ENCODE measurements at regions not wholly inside any gene's neighbourhood (a gene's known extent, or its start where the extent isn't known, plus 50 kb on each side); places are given as distances from the start of the nearest gene placed in this dataset.

- H3K36me3 ChIP-seq (ENCODE audit: control insufficient read depth, insufficient read depth, low read length, severe bottlenecking) = no peaks in the 10 kb centered on the region
- no peaks in the 10 kb centered on the region for H3K27me3 ChIP-seq (replicated peaks; ENCODE audit: control insufficient read depth, insufficient read depth, low read length)
- peaks cover 9% of the 10 kb centered on the region for H3K9me3 ChIP-seq (ENCODE audit: control insufficient read depth, low read length)
- H3K4me1 ChIP-seq (ENCODE audit: control insufficient read depth, insufficient read depth, low read length) = no peaks in the 10 kb centered on the region
- no peak for DNase-seq (ENCODE audit: low read depth)
- no peak overlapping the region for H3K9ac ChIP-seq (ENCODE audit: low read length)
- no peak overlapping the region for H3K4me3 ChIP-seq (ENCODE audit: low read length)
Observed at GRCh38 chr12:85662207-85662602, 174.0 kb downstream of the RASSF9 start.

DNA sequence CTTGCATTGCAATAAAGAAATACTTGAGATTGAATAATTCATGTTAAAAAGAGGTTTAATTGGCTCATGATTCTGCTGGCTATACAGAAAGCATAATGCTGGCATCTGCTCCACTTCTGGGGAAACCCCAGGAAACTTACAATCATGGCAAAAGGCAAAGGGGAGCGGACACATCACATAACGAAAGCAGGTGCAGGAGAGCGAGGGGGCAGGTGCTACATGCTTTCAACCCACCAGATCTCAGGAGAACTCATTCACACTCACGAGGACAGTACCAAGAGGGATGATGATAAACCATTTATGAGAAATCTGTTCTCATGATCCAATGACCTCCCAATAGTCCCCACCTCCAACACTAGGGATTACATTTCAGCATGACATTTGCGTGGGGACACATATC, 172.6 kb downstream of the RASSF9 start:
- Histone ChIP-seq H3K9me3 (ENCODE audit: control insufficient read depth, low read length) (peaks cover under 1% of the 10 kb centered on the region), H3K36me3 (ENCODE audit: control insufficient read depth, insufficient read depth, low read length, severe bottlenecking) (no peaks in the 10 kb centered on the region), H3K4me3 (ENCODE audit: low read length) (no peak overlapping the region), H3K9ac (ENCODE audit: low read length) (no peak overlapping the region), H3K4me1 (ENCODE audit: control insufficient read depth, insufficient read depth, low read length) (no peaks in the 10 kb centered on the region), H3K27me3 (replicated peaks; ENCODE audit: control insufficient read depth, insufficient read depth, low read length) (no peaks in the 10 kb centered on the region)
- DNase-seq (ENCODE audit: low read depth) = no peak

GRCh38 chr12:85664429-85664828, 171.8 kb downstream of the RASSF9 start:
- Histone ChIP-seq H3K4me3 (ENCODE audit: low read length) (no peak overlapping the region), H3K36me3 (ENCODE audit: control insufficient read depth, insufficient read depth, low read length, severe bottlenecking) (no peaks in the 10 kb centered on the region), H3K9me3 (ENCODE audit: control insufficient read depth, low read length) (no peaks in the 10 kb centered on the region), H3K27me3 (replicated peaks; ENCODE audit: control insufficient read depth, insufficient read depth, low read length) (no peaks in the 10 kb centered on the region), H3K4me1 (ENCODE audit: control insufficient read depth, insufficient read depth, low read length) (no peaks in the 10 kb centered on the region), H3K9ac (ENCODE audit: low read length) (no peak overlapping the region)
- no peak for DNase-seq (ENCODE audit: low read depth)

DNA sequence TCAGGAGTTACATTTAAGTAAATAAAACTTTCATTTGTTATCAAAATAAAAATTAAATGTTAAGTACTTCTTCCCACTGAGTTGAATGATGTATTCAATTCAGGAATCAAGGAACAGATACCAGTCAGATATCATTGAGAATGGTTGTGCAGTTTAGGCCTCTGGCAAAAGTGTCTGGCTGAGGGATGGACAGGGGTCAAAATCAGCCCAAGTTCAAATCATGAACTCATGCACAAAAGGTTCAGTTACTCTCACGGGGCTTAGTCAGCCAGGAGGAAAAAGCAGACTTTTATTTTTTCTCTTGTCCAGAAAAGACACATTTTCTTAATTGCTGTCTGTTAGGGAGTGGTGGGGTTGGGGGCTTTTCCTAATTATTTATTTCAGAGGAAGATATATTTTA, 166.3 kb downstream of the RASSF9 start:
- H3K27me3 ChIP-seq (replicated peaks; ENCODE audit: control insufficient read depth, insufficient read depth, low read length) = no peaks in the 10 kb centered on the region

DNA sequence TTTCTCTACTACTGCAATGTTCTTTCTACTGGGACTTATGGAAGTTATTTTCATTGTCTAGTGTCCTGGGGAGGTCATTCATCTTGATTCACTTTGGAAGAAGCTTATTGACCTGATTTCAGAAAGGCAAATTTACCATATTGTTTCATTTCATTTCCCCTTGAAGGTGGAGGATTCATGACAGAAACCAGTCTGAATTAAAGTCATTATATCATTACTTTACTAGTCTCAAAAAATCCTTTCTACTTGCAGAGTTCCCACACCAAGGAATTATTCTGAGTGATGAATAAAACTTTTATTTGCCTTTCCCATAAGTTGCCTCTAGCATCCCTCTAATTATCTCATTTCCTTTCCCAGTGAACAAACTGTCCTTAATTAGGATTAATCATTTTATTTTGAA, 163.8 kb downstream of the RASSF9 start:
- H3K4me3 ChIP-seq (ENCODE audit: low read length) = no peak overlapping the region
- no peaks in the 10 kb centered on the region for H3K4me1 ChIP-seq (ENCODE audit: control insufficient read depth, insufficient read depth, low read length)
- H3K36me3 ChIP-seq (ENCODE audit: control insufficient read depth, insufficient read depth, low read length, severe bottlenecking) = no peaks in the 10 kb centered on the region
- DNase-seq (ENCODE audit: low read depth) = no peak
- H3K9me3 ChIP-seq (ENCODE audit: control insufficient read depth, low read length) = no peaks in the 10 kb centered on the region
- no peaks in the 10 kb centered on the region for H3K27me3 ChIP-seq (replicated peaks; ENCODE audit: control insufficient read depth, insufficient read depth, low read length)
- no peak overlapping the region for H3K9ac ChIP-seq (ENCODE audit: low read length)

More for the DNA sequence above, 166.3 kb downstream of the RASSF9 start:
- Histone ChIP-seq H3K4me1 (ENCODE audit: control insufficient read depth, insufficient read depth, low read length) (no peaks in the 10 kb centered on the region), H3K9me3 (ENCODE audit: control insufficient read depth, low read length) (no peaks in the 10 kb centered on the region), H3K4me3 (ENCODE audit: low read length) (no peak overlapping the region), H3K36me3 (ENCODE audit: control insufficient read depth, insufficient read depth, low read length, severe bottlenecking) (no peaks in the 10 kb centered on the region), H3K9ac (ENCODE audit: low read length) (no peak overlapping the region)
- no peak for DNase-seq (ENCODE audit: low read depth)

- no peak for DNase-seq (ENCODE audit: low read depth)
- Histone ChIP-seq H3K9me3 (ENCODE audit: control insufficient read depth, low read length) (no peaks in the 10 kb centered on the region), H3K27me3 (replicated peaks; ENCODE audit: control insufficient read depth, insufficient read depth, low read length) (no peaks in the 10 kb centered on the region), H3K9ac (ENCODE audit: low read length) (no peak overlapping the region), H3K4me1 (ENCODE audit: control insufficient read depth, insufficient read depth, low read length) (no peaks in the 10 kb centered on the region), H3K36me3 (ENCODE audit: control insufficient read depth, insufficient read depth, low read length, severe bottlenecking) (no peaks in the 10 kb centered on the region), H3K4me3 (ENCODE audit: low read length) (no peak overlapping the region)
Observed at GRCh38 chr12:85673921-85674420, 162.2 kb downstream of the RASSF9 start.

GRCh38 chr12:85676816-85677749, 159.1 kb downstream of the RASSF9 start:
- Histone ChIP-seq H3K4me1 (ENCODE audit: control insufficient read depth, insufficient read depth, low read length) (no peaks in the 10 kb centered on the region), H3K4me3 (ENCODE audit: low read length) (no peak overlapping the region), H3K27me3 (replicated peaks; ENCODE audit: control insufficient read depth, insufficient read depth, low read length) (no peaks in the 10 kb centered on the region), H3K36me3 (ENCODE audit: control insufficient read depth, insufficient read depth, low read length, severe bottlenecking) (no peaks in the 10 kb centered on the region), H3K9ac (ENCODE audit: low read length) (no peak overlapping the region), H3K9me3 (ENCODE audit: control insufficient read depth, low read length) (peaks cover 14% of the 10 kb centered on the region)
- no peak for DNase-seq (ENCODE audit: low read depth)

DNA sequence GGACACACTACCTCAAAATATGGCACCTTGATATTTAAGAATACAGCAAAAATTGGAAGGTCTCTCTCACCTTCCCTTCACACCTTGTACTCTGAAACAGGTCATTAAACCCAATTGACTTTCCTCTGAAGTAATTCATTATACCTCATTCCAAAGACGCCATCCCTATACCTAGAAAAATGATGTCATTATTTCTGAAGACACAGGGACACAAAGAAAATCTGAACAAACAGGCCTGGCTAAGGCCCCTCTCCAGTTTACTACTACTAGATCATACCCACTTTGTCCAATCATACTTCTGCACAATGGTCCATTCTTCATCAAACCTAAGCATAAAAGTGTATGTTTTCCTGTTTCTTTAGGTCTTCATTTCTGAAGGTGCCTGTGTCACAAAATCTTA, 156.9 kb downstream of the RASSF9 start:
- Histone ChIP-seq H3K36me3 (ENCODE audit: control insufficient read depth, insufficient read depth, low read length, severe bottlenecking) (no peaks in the 10 kb centered on the region), H3K4me3 (ENCODE audit: low read length) (no peak overlapping the region), H3K27me3 (replicated peaks; ENCODE audit: control insufficient read depth, insufficient read depth, low read length) (no peaks in the 10 kb centered on the region), H3K9ac (ENCODE audit: low read length) (no peak overlapping the region), H3K9me3 (ENCODE audit: control insufficient read depth, low read length) (peaks cover 14% of the 10 kb centered on the region), H3K4me1 (ENCODE audit: control insufficient read depth, insufficient read depth, low read length) (no peaks in the 10 kb centered on the region)
- no peak for DNase-seq (ENCODE audit: low read depth)

DNA sequence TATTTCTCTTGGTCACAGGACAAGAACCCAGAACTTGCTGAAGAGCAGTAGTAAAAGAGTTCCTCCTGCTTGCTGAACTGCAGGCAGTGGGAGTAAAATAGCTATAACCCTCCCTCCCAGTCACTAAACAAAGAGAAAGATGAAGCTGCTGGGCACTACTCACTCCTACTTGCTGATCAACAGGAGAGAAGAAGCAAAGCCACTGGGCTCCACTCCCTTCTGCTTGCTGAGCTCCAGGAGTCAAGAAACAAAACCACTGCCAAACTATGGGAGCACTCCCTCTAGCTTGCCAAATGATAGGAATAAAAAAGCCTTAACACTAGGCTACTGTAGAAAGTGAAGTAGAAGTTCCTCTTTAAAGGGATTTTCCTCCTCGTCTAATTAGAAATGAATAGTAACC, 155.3 kb downstream of the RASSF9 start:
- Histone ChIP-seq H3K9me3 (ENCODE audit: control insufficient read depth, low read length) (peaks cover 14% of the 10 kb centered on the region), H3K27me3 (replicated peaks; ENCODE audit: control insufficient read depth, insufficient read depth, low read length) (no peaks in the 10 kb centered on the region), H3K4me1 (ENCODE audit: control insufficient read depth, insufficient read depth, low read length) (no peaks in the 10 kb centered on the region), H3K4me3 (ENCODE audit: low read length) (no peak overlapping the region), H3K36me3 (ENCODE audit: control insufficient read depth, insufficient read depth, low read length, severe bottlenecking) (no peaks in the 10 kb centered on the region), H3K9ac (ENCODE audit: low read length) (no peak overlapping the region)
- DNase-seq (ENCODE audit: low read depth) = no peak

- no peaks in the 10 kb centered on the region for H3K4me1 ChIP-seq (ENCODE audit: control insufficient read depth, insufficient read depth, low read length)
- H3K9me3 ChIP-seq (ENCODE audit: control insufficient read depth, low read length) = peaks cover 14% of the 10 kb centered on the region
- no peaks in the 10 kb centered on the region for H3K36me3 ChIP-seq (ENCODE audit: control insufficient read depth, insufficient read depth, low read length, severe bottlenecking)
- H3K9ac ChIP-seq (ENCODE audit: low read length) = no peak overlapping the region
- no peak for DNase-seq (ENCODE audit: low read depth)
- no peaks in the 10 kb centered on the region for H3K27me3 ChIP-seq (replicated peaks; ENCODE audit: control insufficient read depth, insufficient read depth, low read length)
- no peak overlapping the region for H3K4me3 ChIP-seq (ENCODE audit: low read length)
Observed at GRCh38 chr12:85681333-85681732, 154.9 kb downstream of the RASSF9 start.

DNA sequence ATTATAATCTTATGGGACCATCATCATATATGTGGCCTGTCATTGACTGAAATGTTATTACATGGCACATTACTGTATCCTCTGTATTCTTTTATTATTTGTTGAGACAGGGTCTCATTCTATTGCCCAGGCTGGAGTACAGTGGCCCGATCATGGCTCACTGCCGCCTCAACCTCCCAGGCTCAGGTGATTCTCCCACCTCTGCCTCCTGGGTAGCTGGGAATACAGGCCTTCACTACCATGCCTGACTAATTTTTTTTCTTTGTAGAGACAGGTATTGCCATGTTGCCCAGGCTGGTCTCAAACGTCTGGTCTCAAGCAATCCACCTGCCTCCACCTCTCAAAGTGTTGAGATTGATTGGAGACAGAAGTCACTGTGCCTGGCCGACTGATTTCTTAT, 153.2 kb downstream of the RASSF9 start:
- H3K36me3 ChIP-seq (ENCODE audit: control insufficient read depth, insufficient read depth, low read length, severe bottlenecking) = no peaks in the 10 kb centered on the region
- peaks cover 14% of the 10 kb centered on the region for H3K9me3 ChIP-seq (ENCODE audit: control insufficient read depth, low read length)
- H3K4me3 ChIP-seq (ENCODE audit: low read length) = no peak overlapping the region
- H3K27me3 ChIP-seq (replicated peaks; ENCODE audit: control insufficient read depth, insufficient read depth, low read length) = no peaks in the 10 kb centered on the region
- H3K4me1 ChIP-seq (ENCODE audit: control insufficient read depth, insufficient read depth, low read length) = no peaks in the 10 kb centered on the region
- DNase-seq (ENCODE audit: low read depth) = no peak
- H3K9ac ChIP-seq (ENCODE audit: low read length) = no peak overlapping the region
